Peyer's patch (tissue), 4 donors: ENCODE measurements at regions not wholly inside any gene's neighbourhood (a gene's known extent, or its start where the extent isn't known, plus 50 kb on each side); places are given as distances from the start of the nearest gene placed in this dataset.

ENCODE experiments used
- CTCF ChIP-seq, 6 experiments: fragments of 450-650 bp in 4 of 6; fragments of 200-600 bp in 2 of 6; sonication (generic) in 1 of 6; IDR thresholded peaks; one replicate each; pipeline ENCODE4 v1.5.1; 2017 to 2019; ENCODE audit warnings: antibody characterized with exemption in 6 of 6, mild to moderate bottlenecking in 3 of 6, moderate library complexity in 1 of 6
- POLR2A ChIP-seq, 2 donors: fragments of 450-650 bp; IDR thresholded peaks; one replicate each; pipeline ENCODE4 v1.5.1; 2017; ENCODE audit warnings: antibody characterized with exemption in 2 of 2, mild to moderate bottlenecking in 2 of 2, moderate library complexity in 2 of 2

GRCh38 chr2:133760376-133760775 lies 192.1 kb upstream of the NCKAP5 start:
- TF ChIP-seq POLR2A (IDR thresholded peaks at IDR 0.05) (no peak), CTCF (IDR thresholded peaks at IDR 0.05) (no peak)
